ENCODE measurements at regions not wholly inside any gene's neighbourhood (a gene's known extent, or its start where the extent isn't known, plus 50 kb on each side); places are given as distances from the start of the nearest gene placed in this dataset.
A peak's percentile ranks its signal among the peaks of the same experiment; 100 is the strongest.

GRCh38 chr4:85358831-85359230, 116.1 kb upstream of the ARHGAP24 start:
- TF ChIP-seq, protein P1, sequence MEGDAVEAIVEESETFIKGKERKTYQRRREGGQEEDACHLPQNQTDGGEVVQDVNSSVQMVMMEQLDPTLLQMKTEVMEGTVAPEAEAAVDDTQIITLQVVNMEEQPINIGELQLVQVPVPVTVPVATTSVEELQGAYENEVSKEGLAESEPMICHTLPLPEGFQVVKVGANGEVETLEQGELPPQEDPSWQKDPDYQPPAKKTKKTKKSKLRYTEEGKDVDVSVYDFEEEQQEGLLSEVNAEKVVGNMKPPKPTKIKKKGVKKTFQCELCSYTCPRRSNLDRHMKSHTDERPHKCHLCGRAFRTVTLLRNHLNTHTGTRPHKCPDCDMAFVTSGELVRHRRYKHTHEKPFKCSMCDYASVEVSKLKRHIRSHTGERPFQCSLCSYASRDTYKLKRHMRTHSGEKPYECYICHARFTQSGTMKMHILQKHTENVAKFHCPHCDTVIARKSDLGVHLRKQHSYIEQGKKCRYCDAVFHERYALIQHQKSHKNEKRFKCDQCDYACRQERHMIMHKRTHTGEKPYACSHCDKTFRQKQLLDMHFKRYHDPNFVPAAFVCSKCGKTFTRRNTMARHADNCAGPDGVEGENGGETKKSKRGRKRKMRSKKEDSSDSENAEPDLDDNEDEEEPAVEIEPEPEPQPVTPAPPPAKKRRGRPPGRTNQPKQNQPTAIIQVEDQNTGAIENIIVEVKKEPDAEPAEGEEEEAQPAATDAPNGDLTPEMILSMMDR (IDR thresholded peaks at IDR 0.05; ENCODE audit: low read length, missing control alignments): no peak
- no peak for DNase-seq (ENCODE audit: low read depth)
- H3K4me3 ChIP-seq (replicated peaks; ENCODE audit: low read depth, low read length): no peak overlapping the region

DNA sequence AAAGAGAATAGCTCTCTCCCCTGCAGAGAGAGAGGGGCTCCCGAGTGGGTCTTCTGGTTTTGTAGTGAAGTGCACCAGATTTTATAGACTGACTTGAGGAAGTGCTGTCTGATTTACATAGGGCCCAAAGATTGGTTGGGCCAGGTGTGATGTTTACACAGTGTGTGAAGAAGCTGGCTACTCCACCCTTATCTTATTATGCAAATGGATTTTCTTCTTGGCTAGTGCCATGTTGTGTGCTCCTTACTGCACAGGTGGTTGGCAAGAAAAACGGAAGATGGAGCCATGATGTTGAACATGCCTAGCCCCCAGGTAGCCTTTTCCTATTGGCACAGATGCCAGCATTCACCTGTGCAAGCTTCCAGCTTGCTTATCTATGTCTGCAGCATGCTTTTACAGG, 112.4 kb upstream of the ARHGAP24 start:
- TF ChIP-seq, protein P1 (IDR thresholded peaks at IDR 0.05; ENCODE audit: low read length, missing control alignments): no peak
- no peak for DNase-seq (ENCODE audit: low read depth)
- no peak overlapping the region for H3K4me3 ChIP-seq (replicated peaks; ENCODE audit: low read depth, low read length)

DNA sequence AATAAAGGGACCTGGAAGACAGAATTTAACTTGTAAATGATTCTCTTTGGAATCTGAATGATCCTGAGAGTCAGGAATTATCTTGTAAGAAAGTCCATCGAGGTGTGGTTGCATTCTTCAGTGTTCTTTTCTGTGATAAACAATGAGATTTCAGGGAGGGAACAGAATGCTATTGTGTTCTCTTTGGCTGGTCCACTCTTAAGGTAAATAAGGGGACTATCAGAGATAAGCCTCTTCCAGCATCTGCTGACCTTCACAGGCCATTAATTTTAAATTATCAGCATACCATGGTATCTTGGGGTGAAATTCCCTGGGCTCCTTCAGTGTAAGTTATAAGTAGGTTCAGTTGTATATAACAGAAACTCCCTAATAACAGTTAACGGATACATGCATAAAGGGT, 107.1 kb upstream of the ARHGAP24 start:
- TF ChIP-seq, protein P1 (IDR thresholded peaks at IDR 0.05; ENCODE audit: low read length, missing control alignments): no peak
- DNase-seq (ENCODE audit: low read depth): no peak
- H3K4me3 ChIP-seq (replicated peaks; ENCODE audit: low read depth, low read length): no peak overlapping the region

DNA sequence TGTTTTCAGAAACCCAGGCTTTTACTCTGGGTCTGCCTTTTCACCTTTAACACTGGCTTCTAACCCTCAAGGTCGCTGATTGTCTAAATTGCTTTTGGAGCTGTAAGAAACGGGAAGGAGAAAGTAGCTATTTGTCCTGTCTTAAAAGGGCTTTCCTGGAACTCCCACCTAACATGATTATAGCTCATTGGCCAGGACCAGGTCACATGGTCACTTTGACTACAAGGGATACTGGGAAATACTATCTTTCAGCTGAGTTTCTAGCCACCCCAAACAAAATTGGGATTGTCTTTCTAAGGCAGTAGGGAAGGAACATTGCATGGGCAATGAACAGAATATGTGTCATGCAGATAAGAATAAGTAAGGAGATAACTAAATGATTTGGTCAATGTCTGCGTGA, 106.7 kb upstream of the ARHGAP24 start:
- no peak overlapping the region for H3K4me3 ChIP-seq (replicated peaks; ENCODE audit: low read depth, low read length)
- TF ChIP-seq, protein P1 (IDR thresholded peaks at IDR 0.05; ENCODE audit: low read length, missing control alignments): no peak
- no peak for DNase-seq (ENCODE audit: low read depth)

GRCh38 chr4:85368932-85369331, 106.0 kb upstream of the ARHGAP24 start:
- TF ChIP-seq, protein P1 (IDR thresholded peaks at IDR 0.05; ENCODE audit: low read length, missing control alignments): no peak
- no peak for DNase-seq (ENCODE audit: low read depth)
- no peak overlapping the region for H3K4me3 ChIP-seq (replicated peaks; ENCODE audit: low read depth, low read length)

DNA sequence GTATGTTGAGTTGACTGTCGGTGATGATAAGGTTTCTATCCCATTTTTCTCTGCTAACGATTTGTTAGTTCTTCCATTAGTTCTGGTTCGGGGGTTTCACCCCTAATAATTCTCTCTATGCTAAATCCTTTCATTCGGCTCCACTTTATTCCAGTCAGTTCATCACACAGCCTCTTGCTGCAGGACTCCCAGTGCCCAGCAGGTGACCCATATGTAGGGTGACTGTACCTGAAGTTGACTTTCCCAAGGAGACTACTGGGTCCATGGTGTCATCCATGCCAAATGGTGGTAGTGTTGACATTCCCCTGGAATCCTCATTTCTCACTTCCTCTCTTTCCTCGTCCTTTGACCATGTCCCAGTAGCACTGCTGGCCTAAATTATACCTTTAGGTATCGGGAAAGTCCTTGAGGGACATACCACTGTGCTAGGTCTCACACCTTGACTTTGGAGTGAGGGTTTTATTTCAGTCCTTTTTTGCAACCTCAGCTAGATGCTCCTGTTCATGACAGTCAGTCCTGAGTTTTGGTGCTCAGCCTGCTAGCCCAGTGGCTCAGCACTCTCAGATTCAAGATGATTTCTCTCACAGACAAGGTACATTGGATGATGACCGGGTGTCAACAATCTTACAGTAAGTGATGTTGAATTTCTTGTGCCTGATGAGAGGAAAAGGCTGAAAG, 105.1 kb upstream of the ARHGAP24 start:
- TF ChIP-seq, protein P1 (IDR thresholded peaks at IDR 0.05; ENCODE audit: low read length, missing control alignments): no peak
- H3K4me3 ChIP-seq (replicated peaks; ENCODE audit: low read depth, low read length): no peak overlapping the region
- DNase-seq (ENCODE audit: low read depth): no peak

DNA sequence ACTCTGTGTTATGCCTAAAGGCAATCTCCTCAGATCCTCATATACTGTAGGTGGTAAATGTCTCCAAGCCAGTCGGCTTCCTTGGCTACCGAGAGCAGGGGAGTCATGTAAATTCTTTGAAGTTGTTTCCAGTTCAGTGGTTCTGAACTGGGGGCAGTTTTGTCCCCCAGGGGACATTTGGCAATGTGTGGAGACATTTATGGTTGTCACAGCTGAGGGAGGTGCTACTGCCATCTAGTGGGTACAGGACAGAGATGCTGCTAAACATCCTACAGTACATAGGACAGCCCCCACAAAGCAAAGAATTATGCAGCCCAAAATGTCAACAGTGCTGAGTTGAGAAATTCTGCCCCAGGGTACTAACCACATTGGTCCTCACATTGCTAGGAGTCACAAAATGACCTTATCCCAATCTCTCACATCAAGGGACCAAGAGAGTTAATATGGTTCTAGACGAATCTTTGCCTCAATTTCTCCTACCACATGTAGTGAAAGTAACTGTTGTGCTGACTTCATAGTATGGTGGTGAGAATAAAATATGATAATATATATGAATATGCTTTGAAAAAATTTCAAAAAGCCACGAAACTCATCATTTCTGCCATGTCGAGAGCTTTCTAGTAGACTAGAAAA, 104.4 kb upstream of the ARHGAP24 start:
- TF ChIP-seq, protein P1 (IDR thresholded peaks at IDR 0.05; ENCODE audit: low read length, missing control alignments): peak; percentile 94
- peak; percentile 64 for DNase-seq (ENCODE audit: low read depth)
- no peak overlapping the region for H3K4me3 ChIP-seq (replicated peaks; ENCODE audit: low read depth, low read length)

All from fibroblast of pulmonary artery (primary cell).